BLaER1 treated with 17β-estradiol and CSF1 and Interleukin-3, amounts not matched to agents 10 nM and 100 nM (cell line): ENCODE measurements at regions not wholly inside any gene's neighbourhood (a gene's known extent, or its start where the extent isn't known, plus 50 kb on each side); places are given as distances from the start of the nearest gene placed in this dataset.

Source experiments
- H3K27ac ChIP-seq, 11 experiments: shearing (Covaris generic); formaldehyde crosslinking; 2 replicates each; pipeline ENCODE4 v1.8.1; 2022
- H3K27me3 ChIP-seq, 11 experiments: shearing (Covaris generic); formaldehyde crosslinking; 2 replicates each; pipeline ENCODE4 v1.8.1; 2022
- H3K36me3 ChIP-seq, 11 experiments: shearing (Covaris generic); formaldehyde crosslinking; 2 replicates each; pipeline ENCODE4 v1.8.1; 2022
- H3K4me1 ChIP-seq, 10 experiments: shearing (Covaris generic); formaldehyde crosslinking; 2 replicates each; pipeline ENCODE4 v1.8.1; 2022
- H3K4me2 ChIP-seq, 11 experiments: shearing (Covaris generic); formaldehyde crosslinking; 2 replicates each; pipeline ENCODE4 v1.8.1; 2022
- H3K4me3 ChIP-seq, 10 experiments: shearing (Covaris generic); formaldehyde crosslinking; 2 replicates each; pipeline ENCODE4 v1.8.1; 2022
- H3K9ac ChIP-seq, 11 experiments: shearing (Covaris generic); formaldehyde crosslinking; 2 replicates each; pipeline ENCODE4 v1.8.1; 2022
- H3K9me3 ChIP-seq, 11 experiments: shearing (Covaris generic); formaldehyde crosslinking; replicated peaks in 1 of 11; 2 replicates each; pipeline ENCODE4 v1.8.1; 2022
- H4K20me1 ChIP-seq, 11 experiments: shearing (Covaris generic); formaldehyde crosslinking; 2 replicates each; pipeline ENCODE4 v1.8.1; 2022
- Cebpa-rat ChIP-seq, 11 experiments: shearing (Covaris generic); IDR thresholded peaks; 2 replicates each; pipeline ENCODE4 v1.8.1; 2022

DNA sequence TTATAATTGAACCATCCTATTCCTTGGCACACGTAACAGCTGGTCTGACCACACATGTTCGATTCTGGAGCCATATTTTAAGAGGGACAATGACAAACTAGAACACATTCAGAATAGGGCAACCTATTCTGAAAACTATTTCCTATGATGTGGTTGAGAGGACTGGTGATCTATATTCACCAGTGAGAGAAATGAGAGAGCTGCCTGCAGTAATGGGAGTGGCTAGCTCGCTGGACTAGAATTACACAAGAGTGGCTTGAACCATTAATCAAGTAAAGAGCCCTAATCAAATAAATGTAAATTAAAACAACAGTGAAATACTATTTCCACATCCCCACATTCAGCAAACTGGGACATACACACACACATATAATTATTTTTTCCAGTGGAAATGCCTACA, 55.3 kb upstream of the LY86 start:
- Histone ChIP-seq H3K4me3 (no peak overlapping the region), H3K9ac (no peak overlapping the region)

DNA sequence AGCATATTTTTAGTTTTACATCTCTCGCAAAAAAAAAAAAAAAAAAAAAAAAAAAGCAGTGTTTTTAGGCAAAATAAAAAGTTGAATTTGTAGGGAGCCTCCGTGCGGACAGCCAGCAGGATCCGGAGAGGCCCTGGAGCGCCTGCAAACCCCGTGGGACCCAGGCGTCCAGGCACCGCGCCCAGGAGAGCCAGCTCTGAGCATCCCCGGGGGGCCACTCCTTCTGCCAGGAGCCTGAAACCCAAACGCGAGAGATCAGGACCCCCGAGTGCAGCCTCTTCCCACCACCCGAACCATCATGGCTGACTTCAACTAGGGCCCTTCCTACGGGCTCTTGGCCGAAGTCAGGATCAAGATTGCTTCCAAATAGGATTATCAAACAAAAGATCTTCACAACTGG, 54.1 kb upstream of the LY86 start:
- Histone ChIP-seq H3K4me3 (no peak overlapping the region), H3K9ac (no peak overlapping the region), H3K27me3 (no peaks in the 10 kb centered on the region), H3K9me3 (peaks cover 0 to 9% (median 6%) of the 10 kb centered on the region in 11 experiments; a peak in 9 of 22 replicates), H3K4me2 (no peak overlapping the region), H3K27ac (no peak overlapping the region), H4K20me1 (no peaks in the 10 kb centered on the region), H3K4me1 (peaks cover 0 to 34% (median 7%) of the 10 kb centered on the region in 10 experiments; a peak in 12 of 20 replicates), H3K36me3 (no peaks in the 10 kb centered on the region)
- no peak for TF ChIP-seq Cebpa-rat (IDR thresholded peaks at IDR 0.05)

More for the DNA sequence above, 55.3 kb upstream of the LY86 start:
- Histone ChIP-seq H3K27me3 (no peaks in the 10 kb centered on the region), H3K4me1 (peaks cover 0 to 21% (median 4%) of the 10 kb centered on the region in 10 experiments; a peak in 12 of 20 replicates), H4K20me1 (no peaks in the 10 kb centered on the region), H3K36me3 (no peaks in the 10 kb centered on the region), H3K4me2 (no peak overlapping the region), H3K27ac (no peak overlapping the region), H3K9me3 (peaks cover 0 to 9% (median 6%) of the 10 kb centered on the region in 11 experiments; a peak in 9 of 22 replicates)
- no peak for TF ChIP-seq Cebpa-rat (IDR thresholded peaks at IDR 0.05)

DNA sequence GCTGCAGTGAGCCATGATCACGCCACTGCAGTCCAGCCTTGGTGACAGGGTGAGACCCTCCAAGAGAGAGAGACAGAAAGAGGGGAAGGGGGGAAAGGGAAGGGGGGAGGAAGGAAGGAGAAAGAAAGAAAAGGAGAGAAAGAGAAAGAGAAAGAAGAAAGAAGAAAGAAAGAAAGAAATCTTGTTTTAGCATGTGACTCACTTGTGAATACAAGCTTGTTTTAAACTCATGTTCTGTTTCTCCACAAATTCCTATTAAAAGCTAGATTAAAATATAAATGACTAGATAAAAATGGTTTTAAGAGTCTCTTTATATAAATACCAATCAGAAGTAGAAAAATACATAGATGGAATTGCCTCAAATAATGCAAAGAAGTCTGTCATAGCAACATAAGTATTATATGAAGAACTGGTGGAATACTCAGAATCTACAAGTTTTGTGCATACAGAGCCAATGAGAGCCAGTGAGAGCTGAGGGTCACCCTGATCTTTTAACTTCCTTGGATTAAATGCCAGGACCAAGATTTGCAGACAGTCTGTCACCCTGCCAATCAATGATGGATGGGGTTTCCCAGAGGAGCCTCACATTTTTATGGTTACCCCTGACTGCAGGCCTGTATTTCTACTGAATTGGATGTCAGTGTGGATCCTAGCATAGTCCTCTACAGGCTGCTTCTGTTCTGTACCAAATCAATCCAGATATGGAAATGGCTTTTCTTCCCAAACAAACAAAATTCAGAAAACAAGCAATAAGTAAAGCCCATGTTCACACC, 50.8 kb upstream of the LY86 start:
- Histone ChIP-seq H3K4me3 (no peak overlapping the region), H3K4me2 (peak overlapping the region in 10 of 11 experiments; percentile 5 to 88 (median 30); a peak in 15 of 22 replicates), H3K4me1 (peaks cover under 1 to 66% (median 8%) of the 10 kb centered on the region in 10 experiments; a peak in 14 of 20 replicates), H3K27me3 (no peaks in the 10 kb centered on the region), H3K9me3 (peaks cover 0 to 6% (median 0%) of the 10 kb centered on the region in 11 experiments; a peak in 8 of 22 replicates), H3K9ac (peak overlapping the region in 1 of 11 experiments; percentile 27; a peak in 2 of 22 replicates), H4K20me1 (no peaks in the 10 kb centered on the region), H3K36me3 (no peaks in the 10 kb centered on the region), H3K27ac (peak overlapping the region in 2 of 11 experiments; percentile 49 to 55; a peak in 2 of 22 replicates)
- TF ChIP-seq Cebpa-rat (IDR thresholded peaks at IDR 0.05) = no peak

DNA sequence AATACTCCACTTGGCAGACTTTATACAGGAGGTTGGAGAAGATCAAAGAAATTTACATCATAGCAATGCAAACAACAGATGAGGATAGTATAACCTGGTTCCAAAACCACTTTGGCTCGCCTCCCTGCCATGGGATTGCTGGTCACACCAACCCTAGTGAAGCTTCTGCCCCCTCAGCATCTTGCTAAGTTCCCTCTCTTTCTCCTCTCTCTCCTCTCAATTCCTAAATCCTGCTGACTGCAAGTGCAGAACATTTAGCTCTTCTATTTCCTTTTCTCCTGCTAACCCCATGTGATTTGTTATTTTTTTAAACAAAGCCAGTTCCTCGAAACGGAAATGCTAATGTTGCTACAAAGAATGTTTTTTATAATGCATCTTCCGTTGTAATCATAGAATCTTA, 50.3 kb upstream of the LY86 start:
- Histone ChIP-seq H3K9me3 (peaks cover 0 to 6% (median 0%) of the 10 kb centered on the region in 11 experiments; a peak in 8 of 22 replicates), H3K4me3 (no peak overlapping the region), H3K36me3 (no peaks in the 10 kb centered on the region), H3K27ac (peak overlapping the region in 2 of 11 experiments; percentile 52 to 64; a peak in 2 of 22 replicates), H3K4me2 (peak overlapping the region in 10 of 11 experiments; percentile 5 to 88 (median 30); a peak in 17 of 22 replicates), H3K9ac (peak overlapping the region in 1 of 11 experiments; percentile 43; a peak in 2 of 22 replicates), H4K20me1 (no peaks in the 10 kb centered on the region), H3K27me3 (no peaks in the 10 kb centered on the region), H3K4me1 (peaks cover 6 to 72% (median 13%) of the 10 kb centered on the region in 10 experiments; a peak in 19 of 20 replicates)
- no peak for TF ChIP-seq Cebpa-rat (IDR thresholded peaks at IDR 0.05)
